PC-3 (cell line): ENCODE measurements at regions not wholly inside any gene's neighbourhood (a gene's known extent, or its start where the extent isn't known, plus 50 kb on each side); places are given as distances from the start of the nearest gene placed in this dataset.
A peak's percentile ranks its signal among the peaks of the same experiment; 100 is the strongest.

ENCODE experiments used
- ATAC-seq: fragments of 200-7000 bp; cut with Tn5 transposase; 2 replicates; pipeline ENCODE4 v1.9.1; 2020; ENCODE audit warnings: mild to moderate bottlenecking, moderate library complexity
- BruUV-seq: library from RNA; stranded (reverse); fragments of 400-500 nt; replicated peaks from 2 replicates; lab custom pipeline; 2021; lab: Mats Ljungman, UMichigan
- CTCF ChIA-PET: fragments of 300-600 bp; sonication (Branson Sonifier 250); formaldehyde crosslinking; loops from one replicate; lab custom pipeline; 2022; ENCODE audit warnings: antibody characterized with exemption; lab: Charles Lee
- POLR2A ChIA-PET: fragments of 300-600 bp; sonication (Branson Sonifier 250); formaldehyde crosslinking; loops from one replicate; lab custom pipeline; 2022; ENCODE audit warnings: antibody characterized with exemption; ENCODE audit not compliant: unreplicated experiment; lab: Charles Lee
- DNase-seq: peaks from one replicate; pipeline ENCODE4 v3.0.0-alpha.2; 2015
- H2AFZ ChIP-seq: fragments of 300-600 bp; sonication (generic); 2 replicates; pipeline ENCODE4 v1.6.0; 2016; ENCODE audit warnings: antibody characterized with exemption, low read length
- H3F3A ChIP-seq: fragments of 300-600 bp; sonication (generic); one replicate; pipeline ENCODE4 v1.6.0; 2017; ENCODE audit warnings: antibody characterized with exemption, low read length, control low read depth, mild to moderate bottlenecking; ENCODE audit not compliant: unreplicated experiment
- H3K27ac ChIP-seq: fragments of 300-600 bp; sonication (generic); 2 replicates; pipeline ENCODE4 v1.5.1; 2016; ENCODE audit warnings: mild to moderate bottlenecking, low read length
- H3K27me3 ChIP-seq: fragments of 300-600 bp; sonication (generic); 2 replicates; pipeline ENCODE4 v1.6.1; 2016; ENCODE audit warnings: low read length, mixed read lengths
- H3K36me3 ChIP-seq: fragments of 300-600 bp; sonication (generic); 2 replicates; pipeline ENCODE4 v1.6.1; 2016; ENCODE audit warnings: low read depth, mixed run types, low read length, mixed read lengths
- H3K4me1 ChIP-seq: fragments of 300-600 bp; sonication (generic); 2 replicates; pipeline ENCODE4 v1.5.1; 2016; ENCODE audit warnings: low read length; ENCODE audit not compliant: insufficient read depth
- H3K4me2 ChIP-seq: fragments of 300-600 bp; sonication (generic); 2 replicates; pipeline ENCODE4 v1.6.0; 2016; ENCODE audit warnings: low read length
- H3K4me3 ChIP-seq: fragments of 300-600 bp; sonication (generic); 2 replicates; pipeline ENCODE4 v1.5.1; 2016; ENCODE audit warnings: mild to moderate bottlenecking, low read length, mixed read lengths
- H3K79me2 ChIP-seq: fragments of 300-600 bp; sonication (generic); 2 replicates; pipeline ENCODE4 v1.6.1; 2017; ENCODE audit warnings: low read length, mixed read lengths
- H3K9ac ChIP-seq: fragments of 300-600 bp; sonication (generic); 2 replicates; pipeline ENCODE4 v1.6.0; 2016; ENCODE audit warnings: mild to moderate bottlenecking, low read length
- H3K9me2 ChIP-seq: fragments of 300-600 bp; sonication (generic); replicated peaks from 2 replicates; pipeline ENCODE4 v1.6.1; 2016; ENCODE audit warnings: mixed run types, low read length, mixed read lengths
- H3K9me3 ChIP-seq: fragments of 300-600 bp; sonication (generic); 2 replicates; pipeline ENCODE4 v1.6.1; 2016; ENCODE audit warnings: low read length, mixed read lengths
- H4K20me1 ChIP-seq: fragments of 300-600 bp; sonication (generic); 2 replicates; pipeline ENCODE4 v1.6.1; 2016; ENCODE audit warnings: low read length, mixed read lengths
- EZH2 ChIP-seq: fragments of 300-600 bp; sonication (generic); IDR thresholded peaks from one replicate; pipeline ENCODE4 v1.6.1; 2017; ENCODE audit warnings: antibody characterized with exemption, mild to moderate bottlenecking, low read length; ENCODE audit not compliant: unreplicated experiment
- EZH2phosphoT487 ChIP-seq: fragments of 300-600 bp; sonication (generic); IDR thresholded peaks from 2 replicates; pipeline ENCODE4 v1.6.1; 2018; ENCODE audit warnings: mild to moderate bottlenecking, antibody characterized with exemption, low read length, borderline replicate concordance
- intact Hi-C: fragments of 100-400 bp; cut with micrococcal nuclease; formaldehyde crosslinking; loops from 2 replicates; pipeline ENCODE4 v1.9.0; 2023
- TF ChIP-seq, protein P1 (sequence below): fragments of 300-600 bp; sonication (generic); conservative IDR thresholded peaks from 2 replicates; pipeline ENCODE4 v1.5.1; 2017; ENCODE audit warnings: antibody characterized with exemption, low read depth, mild to moderate bottlenecking, low read length

DNA sequence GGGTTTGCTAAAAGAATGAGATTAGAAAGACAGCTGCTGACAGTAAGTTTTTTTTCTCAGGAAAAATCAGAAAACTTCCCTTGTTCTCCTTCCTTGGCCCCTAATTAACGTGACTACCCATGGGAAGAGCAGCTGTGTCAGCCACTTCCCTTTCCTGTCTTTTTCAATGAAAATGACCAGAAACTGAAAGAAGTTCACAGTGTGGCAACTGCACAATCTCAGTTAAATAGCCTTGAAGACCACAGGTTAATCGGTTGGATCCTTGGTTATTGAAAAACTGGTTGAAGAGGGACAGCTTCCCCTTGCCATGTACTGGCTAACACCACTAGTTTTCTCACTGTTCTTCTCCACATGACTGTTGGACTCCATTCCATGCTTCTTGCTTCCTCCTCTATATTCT, 148.8 kb upstream of the AGR3 start:
- Histone ChIP-seq H3K79me2 (no peaks in the 10 kb centered on the region), H3K9me2 (no peaks in the 10 kb centered on the region), H3K4me2 (no peak overlapping the region), H3F3A (no peaks in the 10 kb centered on the region), H4K20me1 (no peaks in the 10 kb centered on the region), H3K9ac (no peak overlapping the region), H3K4me3 (no peak overlapping the region), H2AFZ (no peak overlapping the region), H3K27ac (no peak overlapping the region), H3K27me3 (no peaks in the 10 kb centered on the region), H3K9me3 (no peaks in the 10 kb centered on the region), H3K36me3 (no peaks in the 10 kb centered on the region), H3K4me1 (no peaks in the 10 kb centered on the region)
- ChIA-PET POLR2A (no interaction called here), CTCF (no interaction called here)
- ATAC-seq = no peak
- no TSS peak for BruUV-seq
- TF ChIP-seq EZH2 (no peak), EZH2phosphoT487 (no peak)
- TF ChIP-seq, protein P1, sequence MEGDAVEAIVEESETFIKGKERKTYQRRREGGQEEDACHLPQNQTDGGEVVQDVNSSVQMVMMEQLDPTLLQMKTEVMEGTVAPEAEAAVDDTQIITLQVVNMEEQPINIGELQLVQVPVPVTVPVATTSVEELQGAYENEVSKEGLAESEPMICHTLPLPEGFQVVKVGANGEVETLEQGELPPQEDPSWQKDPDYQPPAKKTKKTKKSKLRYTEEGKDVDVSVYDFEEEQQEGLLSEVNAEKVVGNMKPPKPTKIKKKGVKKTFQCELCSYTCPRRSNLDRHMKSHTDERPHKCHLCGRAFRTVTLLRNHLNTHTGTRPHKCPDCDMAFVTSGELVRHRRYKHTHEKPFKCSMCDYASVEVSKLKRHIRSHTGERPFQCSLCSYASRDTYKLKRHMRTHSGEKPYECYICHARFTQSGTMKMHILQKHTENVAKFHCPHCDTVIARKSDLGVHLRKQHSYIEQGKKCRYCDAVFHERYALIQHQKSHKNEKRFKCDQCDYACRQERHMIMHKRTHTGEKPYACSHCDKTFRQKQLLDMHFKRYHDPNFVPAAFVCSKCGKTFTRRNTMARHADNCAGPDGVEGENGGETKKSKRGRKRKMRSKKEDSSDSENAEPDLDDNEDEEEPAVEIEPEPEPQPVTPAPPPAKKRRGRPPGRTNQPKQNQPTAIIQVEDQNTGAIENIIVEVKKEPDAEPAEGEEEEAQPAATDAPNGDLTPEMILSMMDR = no peak
- no peak for DNase-seq
- intact Hi-C loops = no loop called here

DNA sequence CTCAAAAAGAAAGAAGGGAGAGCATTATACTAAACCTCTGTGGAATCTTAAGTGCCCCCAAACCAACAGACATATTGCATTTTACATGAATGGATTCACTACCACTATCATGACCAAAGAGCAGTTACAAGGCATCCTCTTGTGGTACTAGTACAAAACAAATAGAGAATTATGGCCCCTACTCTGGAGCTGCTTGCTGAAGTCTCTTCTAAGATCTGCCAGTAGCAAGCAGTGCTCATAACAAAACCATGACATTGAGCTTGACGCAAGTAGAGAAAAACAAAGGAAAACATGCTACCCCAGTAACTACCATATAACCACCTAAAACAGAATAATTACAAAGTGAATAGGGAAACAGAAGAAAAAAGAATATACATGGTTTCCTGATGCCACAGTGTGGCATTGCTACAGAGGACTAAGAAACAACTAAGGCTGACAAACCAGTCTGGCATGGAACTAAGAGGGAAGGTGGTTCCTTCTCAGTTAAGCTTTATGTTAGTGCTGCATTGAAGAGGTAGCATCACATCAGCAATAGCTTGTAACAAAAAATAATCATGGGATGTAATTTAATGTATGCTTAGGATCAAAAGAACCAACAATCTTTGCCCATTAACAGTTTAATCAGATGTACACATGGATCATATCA, 150.2 kb upstream of the AGR3 start:
- Histone ChIP-seq H3K36me3 (no peaks in the 10 kb centered on the region), H3K4me3 (no peak overlapping the region), H3K9ac (no peak overlapping the region), H3K27me3 (no peaks in the 10 kb centered on the region), H4K20me1 (no peaks in the 10 kb centered on the region), H3K9me3 (no peaks in the 10 kb centered on the region), H2AFZ (no peak overlapping the region), H3K79me2 (no peaks in the 10 kb centered on the region), H3K4me2 (no peak overlapping the region), H3F3A (no peaks in the 10 kb centered on the region), H3K4me1 (no peaks in the 10 kb centered on the region), H3K9me2 (no peaks in the 10 kb centered on the region), H3K27ac (no peak overlapping the region)
- DNase-seq (no peak), ATAC-seq (peak; percentile 37; the same call in 1 of the 2 replicates)
- intact Hi-C loops = no loop called here
- POLR2A ChIA-PET = no interaction called here
- CTCF ChIA-PET = interaction anchor here (0.7 to 0.8 kb wide), 3 partner anchors 49 to 269 kb away, joined by 3 to 4 read pairs (median 3); no protein-coding TSS in a partner anchor
- no TSS peak for BruUV-seq
- TF ChIP-seq EZH2phosphoT487 (no peak), EZH2 (no peak)
- TF ChIP-seq, protein P1 = no peak

GRCh38 chr7:17033245-17033644, 151.5 kb upstream of the AGR3 start:
- H3K9ac ChIP-seq = no peak overlapping the region
- H3K9me2 ChIP-seq = no peaks in the 10 kb centered on the region
- intact Hi-C loops = no loop called here
- H3K36me3 ChIP-seq = no peaks in the 10 kb centered on the region
- no peak for ATAC-seq
- no peaks in the 10 kb centered on the region for H3K9me3 ChIP-seq
- H3K27ac ChIP-seq = no peak overlapping the region
- no peaks in the 10 kb centered on the region for H4K20me1 ChIP-seq
- POLR2A ChIA-PET = no interaction called here
- H3K79me2 ChIP-seq = no peaks in the 10 kb centered on the region
- no peak overlapping the region for H2AFZ ChIP-seq
- peaks cover 2% of the 10 kb centered on the region for H3K4me1 ChIP-seq
- H3K4me3 ChIP-seq = no peak overlapping the region
- no peaks in the 10 kb centered on the region for H3K27me3 ChIP-seq
- H3K4me2 ChIP-seq = no peak overlapping the region
- CTCF ChIA-PET = no interaction called here
- no TSS peak for BruUV-seq
- DNase-seq = no peak
- no peaks in the 10 kb centered on the region for H3F3A ChIP-seq
- no peak for TF ChIP-seq EZH2phosphoT487
- TF ChIP-seq, protein P1 = no peak
